ENCODE measurements at regions not wholly inside any gene's neighbourhood (a gene's known extent, or its start where the extent isn't known, plus 50 kb on each side); places are given as distances from the start of the nearest gene placed in this dataset.

GRCh38 chr18:72638376-72638775, 94.2 kb upstream of the CBLN2 start:
- Histone ChIP-seq H4K8ac (ENCODE audit: low read depth, low read length) (no peak overlapping the region), H3K27me3 (ENCODE audit: insufficient read depth, low read length, poor library complexity) (no peaks in the 10 kb centered on the region), H3K9ac (ENCODE audit: low read length) (no peak overlapping the region), H3K4me1 (ENCODE audit: control insufficient read depth, low read depth, low read length) (peaks cover 5% of the 10 kb centered on the region), H2BK15ac (replicated peaks; ENCODE audit: low read depth) (no peak overlapping the region), H2BK120ac (ENCODE audit: low read depth, low read length) (no peak overlapping the region), H3K4me2 (ENCODE audit: low read length) (no peak overlapping the region), H2BK5ac (ENCODE audit: low read length) (no peak overlapping the region), H2AK5ac (ENCODE audit: low read length) (no peak overlapping the region), H3K79me2 (ENCODE audit: control insufficient read depth, insufficient read depth, low read length) (no peaks in the 10 kb centered on the region), H4K5ac (ENCODE audit: low read length) (no peak overlapping the region), H3K4me3 (ENCODE audit: low read length) (no peak overlapping the region), H3K18ac (ENCODE audit: low read length) (no peak overlapping the region), H3K79me1 (ENCODE audit: low read length) (no peaks in the 10 kb centered on the region), H3K56ac (ENCODE audit: low read length) (no peak overlapping the region), H3K36me3 (ENCODE audit: control insufficient read depth, insufficient read depth, low read length) (no peaks in the 10 kb centered on the region), H3K27ac (ENCODE audit: low read depth, low read length) (no peak overlapping the region), H3K4ac (ENCODE audit: low read depth, low read length) (no peak overlapping the region), H3K23ac (ENCODE audit: low read length) (no peak overlapping the region)
- DNase-seq: no peak
- WGBS (ENCODE audit: extremely low coverage, insufficient coverage, low lambda C conversion rate): no CpG with 5 or more reads among the region's 3 CpGs

DNA sequence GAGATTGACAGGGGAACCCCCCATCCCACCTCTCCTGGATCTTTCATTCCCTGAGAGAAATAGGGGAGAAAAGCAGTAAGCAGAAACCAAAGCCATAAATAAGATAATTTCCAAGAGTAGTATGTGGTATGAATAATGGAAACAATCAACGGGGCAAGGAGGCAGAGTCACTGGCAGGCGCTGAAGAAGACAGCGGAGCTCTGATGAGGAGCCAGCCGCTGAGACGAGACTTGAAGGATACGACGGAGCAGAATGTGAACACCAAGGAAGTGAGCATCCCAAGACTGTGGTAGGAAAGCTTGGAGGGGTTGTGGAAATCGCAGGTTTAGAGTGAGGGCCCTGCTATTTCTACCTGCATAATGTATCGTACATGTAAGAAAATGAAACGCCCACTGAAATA, 93.6 kb upstream of the CBLN2 start:
- no peak overlapping the region for H2BK5ac ChIP-seq (ENCODE audit: low read length)
- no peak overlapping the region for H4K8ac ChIP-seq (ENCODE audit: low read depth, low read length)
- WGBS (ENCODE audit: extremely low coverage, insufficient coverage, low lambda C conversion rate): no CpG with 5 or more reads among the region's 10 CpGs
- no peak overlapping the region for H3K4me2 ChIP-seq (ENCODE audit: low read length)
- H3K27me3 ChIP-seq (ENCODE audit: insufficient read depth, low read length, poor library complexity): no peaks in the 10 kb centered on the region
- no peak overlapping the region for H3K23ac ChIP-seq (ENCODE audit: low read length)
- no peak overlapping the region for H3K4ac ChIP-seq (ENCODE audit: low read depth, low read length)
- no peak for DNase-seq
- H2AK5ac ChIP-seq (ENCODE audit: low read length): no peak overlapping the region
- no peaks in the 10 kb centered on the region for H3K79me2 ChIP-seq (ENCODE audit: control insufficient read depth, insufficient read depth, low read length)
- H3K9ac ChIP-seq (ENCODE audit: low read length): no peak overlapping the region
- no peak overlapping the region for H4K5ac ChIP-seq (ENCODE audit: low read length)
- no peak overlapping the region for H3K18ac ChIP-seq (ENCODE audit: low read length)
- H3K79me1 ChIP-seq (ENCODE audit: low read length): no peaks in the 10 kb centered on the region
- no peak overlapping the region for H3K27ac ChIP-seq (ENCODE audit: low read depth, low read length)
- H3K4me1 ChIP-seq (ENCODE audit: control insufficient read depth, low read depth, low read length): peaks cover 5% of the 10 kb centered on the region
- H3K56ac ChIP-seq (ENCODE audit: low read length): no peak overlapping the region
- H3K36me3 ChIP-seq (ENCODE audit: control insufficient read depth, insufficient read depth, low read length): no peaks in the 10 kb centered on the region
- no peak overlapping the region for H3K4me3 ChIP-seq (ENCODE audit: low read length)
- H2BK120ac ChIP-seq (ENCODE audit: low read depth, low read length): no peak overlapping the region
- no peak overlapping the region for H2BK15ac ChIP-seq (replicated peaks; ENCODE audit: low read depth)

DNA sequence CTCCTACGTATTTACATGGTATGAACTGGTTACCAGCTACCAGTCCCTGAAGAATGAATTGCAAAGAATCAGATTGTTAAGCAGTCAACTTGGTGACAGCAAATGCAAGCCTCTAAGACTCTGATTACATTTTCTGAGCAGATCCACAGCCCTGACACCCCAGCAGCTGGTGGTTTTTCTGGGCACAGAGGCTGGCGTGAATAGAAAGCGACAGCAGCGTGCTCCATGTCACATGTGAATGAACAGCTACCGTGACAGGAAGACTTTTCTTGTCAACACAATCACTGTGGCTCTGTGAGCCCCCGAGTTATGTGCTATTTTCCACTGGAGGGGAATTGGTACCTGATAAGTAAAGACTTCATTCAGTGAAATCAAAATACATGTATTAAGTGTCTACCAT, 93.2 kb upstream of the CBLN2 start:
- H3K4ac ChIP-seq (ENCODE audit: low read depth, low read length): no peak overlapping the region
- H3K79me1 ChIP-seq (ENCODE audit: low read length): no peaks in the 10 kb centered on the region
- H3K79me2 ChIP-seq (ENCODE audit: control insufficient read depth, insufficient read depth, low read length): no peaks in the 10 kb centered on the region
- no peak for DNase-seq
- WGBS (ENCODE audit: extremely low coverage, insufficient coverage, low lambda C conversion rate): no CpG with 5 or more reads among the region's 6 CpGs
- no peak overlapping the region for H2AK5ac ChIP-seq (ENCODE audit: low read length)
- no peak overlapping the region for H3K56ac ChIP-seq (ENCODE audit: low read length)
- no peak overlapping the region for H3K27ac ChIP-seq (ENCODE audit: low read depth, low read length)
- H3K23ac ChIP-seq (ENCODE audit: low read length): no peak overlapping the region
- H2BK120ac ChIP-seq (ENCODE audit: low read depth, low read length): no peak overlapping the region
- no peak overlapping the region for H2BK5ac ChIP-seq (ENCODE audit: low read length)
- H3K4me1 ChIP-seq (ENCODE audit: control insufficient read depth, low read depth, low read length): peaks cover 5% of the 10 kb centered on the region
- H3K4me3 ChIP-seq (ENCODE audit: low read length): no peak overlapping the region
- no peaks in the 10 kb centered on the region for H3K36me3 ChIP-seq (ENCODE audit: control insufficient read depth, insufficient read depth, low read length)
- no peaks in the 10 kb centered on the region for H3K27me3 ChIP-seq (ENCODE audit: insufficient read depth, low read length, poor library complexity)
- H3K9ac ChIP-seq (ENCODE audit: low read length): no peak overlapping the region
- H2BK15ac ChIP-seq (replicated peaks; ENCODE audit: low read depth): no peak overlapping the region
- H3K4me2 ChIP-seq (ENCODE audit: low read length): no peak overlapping the region
- H4K5ac ChIP-seq (ENCODE audit: low read length): no peak overlapping the region
- no peak overlapping the region for H3K18ac ChIP-seq (ENCODE audit: low read length)
- no peak overlapping the region for H4K8ac ChIP-seq (ENCODE audit: low read depth, low read length)

- Histone ChIP-seq H3K23ac (ENCODE audit: low read length) (no peak overlapping the region), H3K4ac (ENCODE audit: low read depth, low read length) (no peak overlapping the region), H3K27ac (ENCODE audit: low read depth, low read length) (no peak overlapping the region), H3K79me2 (ENCODE audit: control insufficient read depth, insufficient read depth, low read length) (no peaks in the 10 kb centered on the region), H3K18ac (ENCODE audit: low read length) (no peak overlapping the region), H2AK5ac (ENCODE audit: low read length) (no peak overlapping the region), H3K4me3 (ENCODE audit: low read length) (no peak overlapping the region), H4K8ac (ENCODE audit: low read depth, low read length) (no peak overlapping the region), H3K9ac (ENCODE audit: low read length) (no peak overlapping the region), H2BK15ac (replicated peaks; ENCODE audit: low read depth) (no peak overlapping the region), H4K5ac (ENCODE audit: low read length) (no peak overlapping the region), H3K56ac (ENCODE audit: low read length) (no peak overlapping the region), H2BK5ac (ENCODE audit: low read length) (no peak overlapping the region), H3K4me1 (ENCODE audit: control insufficient read depth, low read depth, low read length) (peaks cover 5% of the 10 kb centered on the region), H3K36me3 (ENCODE audit: control insufficient read depth, insufficient read depth, low read length) (no peaks in the 10 kb centered on the region), H3K27me3 (ENCODE audit: insufficient read depth, low read length, poor library complexity) (no peaks in the 10 kb centered on the region), H3K4me2 (ENCODE audit: low read length) (no peak overlapping the region), H3K79me1 (ENCODE audit: low read length) (no peaks in the 10 kb centered on the region), H2BK120ac (ENCODE audit: low read depth, low read length) (no peak overlapping the region)
- no peak for DNase-seq
Observed at GRCh38 chr18:72636611-72637010, 92.5 kb upstream of the CBLN2 start.

- no peak overlapping the region for H3K23ac ChIP-seq (ENCODE audit: low read length)
- no peak overlapping the region for H3K4me3 ChIP-seq (ENCODE audit: low read length)
- no peak overlapping the region for H3K27ac ChIP-seq (ENCODE audit: low read depth, low read length)
- no CpG with 5 or more reads among the region's 2 CpGs for WGBS (ENCODE audit: extremely low coverage, insufficient coverage, low lambda C conversion rate)
- H3K9ac ChIP-seq (ENCODE audit: low read length): no peak overlapping the region
- H2BK120ac ChIP-seq (ENCODE audit: low read depth, low read length): no peak overlapping the region
- H2AK5ac ChIP-seq (ENCODE audit: low read length): no peak overlapping the region
- H2BK15ac ChIP-seq (replicated peaks; ENCODE audit: low read depth): no peak overlapping the region
- no peaks in the 10 kb centered on the region for H3K4me1 ChIP-seq (ENCODE audit: control insufficient read depth, low read depth, low read length)
- no peak overlapping the region for H3K56ac ChIP-seq (ENCODE audit: low read length)
- no peak overlapping the region for H2BK5ac ChIP-seq (ENCODE audit: low read length)
- H3K4ac ChIP-seq (ENCODE audit: low read depth, low read length): no peak overlapping the region
- no peak overlapping the region for H4K5ac ChIP-seq (ENCODE audit: low read length)
- no peaks in the 10 kb centered on the region for H3K79me2 ChIP-seq (ENCODE audit: control insufficient read depth, insufficient read depth, low read length)
- H3K18ac ChIP-seq (ENCODE audit: low read length): no peak overlapping the region
- H4K8ac ChIP-seq (ENCODE audit: low read depth, low read length): no peak overlapping the region
- H3K27me3 ChIP-seq (ENCODE audit: insufficient read depth, low read length, poor library complexity): no peaks in the 10 kb centered on the region
- no peaks in the 10 kb centered on the region for H3K79me1 ChIP-seq (ENCODE audit: low read length)
- DNase-seq: no peak
- no peak overlapping the region for H3K4me2 ChIP-seq (ENCODE audit: low read length)
- no peaks in the 10 kb centered on the region for H3K36me3 ChIP-seq (ENCODE audit: control insufficient read depth, insufficient read depth, low read length)
Observed at GRCh38 chr18:72634500-72634899, 90.4 kb upstream of the CBLN2 start.

GRCh38 chr18:72630991-72631390, 86.8 kb upstream of the CBLN2 start:
- H3K4ac ChIP-seq (ENCODE audit: low read depth, low read length): no peak overlapping the region

More at GRCh38 chr18:72630991-72631390, 86.8 kb upstream of the CBLN2 start:
- no peak overlapping the region for H3K9ac ChIP-seq (ENCODE audit: low read length)
- H3K79me1 ChIP-seq (ENCODE audit: low read length): no peaks in the 10 kb centered on the region
- H2BK120ac ChIP-seq (ENCODE audit: low read depth, low read length): no peak overlapping the region
- no peaks in the 10 kb centered on the region for H3K27me3 ChIP-seq (ENCODE audit: insufficient read depth, low read length, poor library complexity)
- H3K23ac ChIP-seq (ENCODE audit: low read length): no peak overlapping the region
- no peak overlapping the region for H3K56ac ChIP-seq (ENCODE audit: low read length)
- no peak overlapping the region for H2BK15ac ChIP-seq (replicated peaks; ENCODE audit: low read depth)
- H4K5ac ChIP-seq (ENCODE audit: low read length): no peak overlapping the region
- H3K4me3 ChIP-seq (ENCODE audit: low read length): no peak overlapping the region
- no peak overlapping the region for H2AK5ac ChIP-seq (ENCODE audit: low read length)
- WGBS (ENCODE audit: extremely low coverage, insufficient coverage, low lambda C conversion rate): no CpG with 5 or more reads among the region's 5 CpGs
- H3K18ac ChIP-seq (ENCODE audit: low read length): no peak overlapping the region
- no peaks in the 10 kb centered on the region for H3K79me2 ChIP-seq (ENCODE audit: control insufficient read depth, insufficient read depth, low read length)
- DNase-seq: no peak
- no peak overlapping the region for H3K27ac ChIP-seq (ENCODE audit: low read depth, low read length)
- no peaks in the 10 kb centered on the region for H3K4me1 ChIP-seq (ENCODE audit: control insufficient read depth, low read depth, low read length)
- H4K8ac ChIP-seq (ENCODE audit: low read depth, low read length): no peak overlapping the region
- no peak overlapping the region for H2BK5ac ChIP-seq (ENCODE audit: low read length)
- H3K4me2 ChIP-seq (ENCODE audit: low read length): no peak overlapping the region
- no peaks in the 10 kb centered on the region for H3K36me3 ChIP-seq (ENCODE audit: control insufficient read depth, insufficient read depth, low read length)

Measured in mesendoderm (in vitro differentiated cells).